Muscle of arm (tissue), 1 donor: ENCODE measurements at regions not wholly inside any gene's neighbourhood (a gene's known extent, or its start where the extent isn't known, plus 50 kb on each side); places are given as distances from the start of the nearest gene placed in this dataset.

Experiments
- DNase-seq: peaks from one replicate; pipeline ENCODE4 v3.0.0-alpha.2; 2013

DNA sequence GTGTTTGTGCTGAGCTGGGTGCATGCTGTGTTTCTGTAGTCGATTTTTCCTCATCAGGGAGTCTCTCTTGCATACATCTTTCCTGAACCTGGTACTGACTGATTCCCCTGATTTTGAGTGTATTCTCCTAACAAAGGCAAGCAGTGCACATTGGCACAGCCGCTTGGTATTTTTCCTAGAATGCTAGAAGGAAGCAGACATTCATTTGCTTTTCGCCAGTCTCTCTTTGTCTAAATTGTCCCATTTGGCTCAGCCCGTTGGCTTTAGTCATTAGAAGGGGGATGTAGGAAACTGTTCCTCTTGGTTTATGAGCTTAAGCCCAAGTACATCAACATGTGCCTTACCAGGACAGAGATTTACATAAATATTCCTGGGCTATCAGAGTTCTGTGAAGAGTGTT lies 266.1 kb upstream of the TMTC4 start:
- no peak for DNase-seq

DNA sequence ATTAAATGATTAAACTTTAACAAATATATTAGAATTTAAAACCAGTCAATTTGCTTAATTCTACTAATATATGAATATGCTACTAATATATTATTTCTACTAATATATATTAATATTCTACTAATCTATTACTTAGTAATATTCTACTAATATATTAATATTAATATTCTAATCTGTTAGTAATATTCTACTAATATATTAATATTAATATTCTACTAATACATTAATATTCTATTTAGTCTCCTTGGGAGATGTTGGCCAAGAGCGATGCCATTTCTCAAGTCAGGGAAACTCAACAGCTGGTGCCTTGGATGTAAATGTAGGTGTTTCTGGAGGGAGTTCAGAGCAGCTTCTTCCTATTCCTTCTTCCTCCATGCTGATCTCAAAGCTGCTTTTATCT lies 259.2 kb upstream of the TMTC4 start:
- DNase-seq, result no peak

DNA sequence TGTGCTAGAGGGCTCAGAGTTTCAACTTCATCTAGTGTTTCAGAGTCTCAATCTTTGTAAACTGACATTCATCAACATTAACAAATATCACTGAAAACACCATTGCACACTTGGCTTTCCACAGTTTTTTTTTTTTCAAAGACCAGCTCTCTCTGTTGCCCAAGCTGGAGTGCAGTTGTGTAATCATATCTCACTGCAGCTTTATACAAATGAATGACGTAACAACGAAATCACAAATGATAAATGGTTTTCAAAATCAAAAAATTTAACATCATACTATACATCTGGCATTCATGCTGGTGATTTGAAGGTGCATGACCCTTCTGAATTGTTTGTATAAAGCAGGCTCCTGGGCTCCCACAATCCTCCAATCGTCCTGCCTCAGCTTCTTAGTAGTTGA lies 248.0 kb upstream of the TMTC4 start:
- no peak for DNase-seq

DNA sequence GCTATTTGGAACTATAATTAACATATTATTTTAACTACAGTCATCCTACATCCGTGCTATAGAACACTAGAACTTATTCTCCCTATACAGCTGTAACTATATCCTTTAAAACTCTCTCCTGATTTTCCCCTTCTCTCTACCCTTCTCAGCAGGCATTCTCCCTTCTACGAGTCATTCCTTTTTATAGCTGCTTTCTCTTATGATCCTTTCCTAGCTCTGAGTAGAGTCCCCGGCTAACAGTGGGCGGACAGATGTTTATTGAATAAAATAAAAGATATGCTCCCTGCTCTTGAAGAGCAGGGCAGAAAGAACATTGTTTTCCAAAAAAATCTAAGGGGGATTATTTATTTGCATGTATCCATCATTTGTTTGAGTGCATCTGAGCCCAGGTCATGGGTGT lies 246.5 kb upstream of the TMTC4 start:
- no peak for DNase-seq

DNA sequence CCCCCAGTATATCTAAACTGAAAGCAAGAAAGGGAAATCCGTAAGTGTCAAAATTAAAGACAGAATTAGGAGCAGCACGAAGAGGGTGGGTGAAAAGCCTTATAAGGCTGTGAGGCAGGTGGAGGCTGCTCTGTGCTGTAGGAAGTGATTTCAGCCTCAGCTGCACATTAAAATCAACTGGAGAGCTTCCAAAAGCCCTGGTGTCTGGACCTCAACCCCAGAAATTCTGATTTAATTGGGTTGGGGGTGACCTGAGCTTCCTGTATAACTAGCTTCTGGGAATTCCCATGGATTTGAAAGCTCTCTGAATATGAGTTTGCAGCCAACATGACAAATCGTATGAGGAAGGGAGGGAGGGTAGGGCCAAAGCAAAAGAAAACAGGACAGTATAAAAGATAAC lies 242.4 kb upstream of the TMTC4 start:
- peak; percentile 31 for DNase-seq

DNA sequence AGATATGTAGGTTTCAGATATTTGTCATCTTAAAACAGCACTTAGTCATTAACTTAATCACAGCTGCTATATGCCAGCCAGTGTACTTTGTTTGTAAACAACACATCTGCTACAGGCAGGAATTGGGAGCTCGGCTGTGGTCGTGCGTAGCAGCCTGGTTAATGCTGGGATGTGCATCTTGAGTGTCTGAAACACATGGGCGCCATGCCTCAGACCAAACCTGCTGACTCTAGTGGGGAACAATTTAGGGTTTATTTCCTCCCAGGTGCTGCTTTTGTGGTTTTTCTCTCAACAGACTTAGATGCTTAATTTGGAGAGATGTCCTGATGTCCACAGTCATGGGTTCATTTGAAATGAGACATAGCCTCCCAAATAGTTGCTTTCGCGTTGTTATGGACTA lies 238.5 kb upstream of the TMTC4 start:
- no peak for DNase-seq

DNA sequence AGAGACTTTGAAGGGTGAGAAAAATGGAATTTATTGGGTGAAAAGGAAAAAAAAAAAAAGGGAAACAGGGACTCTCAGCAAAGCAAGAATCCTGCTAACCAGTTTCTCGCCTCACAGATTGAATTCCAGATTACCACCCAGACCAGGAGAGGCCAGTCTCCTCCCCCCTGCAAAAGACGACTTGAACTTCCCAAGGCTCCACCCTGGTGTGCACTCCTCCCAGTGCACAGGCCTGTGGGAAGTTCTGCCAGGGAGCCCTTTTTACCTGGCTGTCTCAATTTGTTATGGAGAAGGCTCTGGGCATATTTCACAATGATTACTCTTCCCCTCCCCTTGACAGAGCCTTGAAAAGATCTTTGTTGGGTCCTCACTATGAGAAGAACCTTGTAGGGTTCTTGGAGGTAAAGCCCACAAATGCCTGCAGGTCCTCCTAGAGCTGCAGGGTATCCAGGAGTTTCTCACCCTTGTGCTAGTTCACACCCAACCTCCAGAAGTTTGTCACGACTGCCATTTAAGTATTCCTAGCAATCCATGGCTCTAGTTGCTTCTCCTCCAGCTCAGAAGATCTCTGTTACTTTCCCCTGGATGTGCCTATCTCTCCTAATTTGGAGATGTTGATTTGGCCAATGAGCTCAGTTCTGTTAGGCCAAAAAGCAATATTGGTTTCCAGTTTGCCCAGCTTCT lies 229.8 kb upstream of the TMTC4 start:
- DNase-seq, result no peak

DNA sequence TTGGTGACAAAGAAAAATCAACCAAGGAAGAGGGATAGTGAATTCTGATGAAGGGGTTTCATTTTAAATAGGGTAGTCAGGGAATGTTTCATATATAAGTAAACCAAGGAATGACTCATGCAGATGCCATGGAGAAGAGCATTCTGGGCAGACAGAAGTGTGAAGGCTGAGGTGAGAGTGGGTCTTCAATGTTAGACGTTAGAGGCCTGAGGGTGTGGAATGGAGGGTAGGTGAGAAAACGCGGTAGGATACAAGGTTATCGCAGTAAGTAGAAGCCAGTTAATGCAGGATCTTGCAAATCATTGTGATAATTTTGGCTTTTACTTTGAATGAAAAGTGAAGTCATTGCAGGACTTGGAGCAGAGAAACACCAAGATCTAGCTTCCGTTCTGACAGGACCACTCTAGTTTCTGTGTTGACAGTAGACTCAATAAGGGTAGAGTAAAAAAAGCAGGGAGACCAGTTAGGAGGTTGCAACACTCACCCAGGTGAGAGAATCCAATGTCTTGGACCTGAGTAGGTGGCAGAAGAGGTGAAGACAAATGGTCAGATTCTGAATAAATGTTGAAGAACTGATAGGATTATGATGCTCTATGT lies 225.2 kb upstream of the TMTC4 start:
- no peak for DNase-seq

DNA sequence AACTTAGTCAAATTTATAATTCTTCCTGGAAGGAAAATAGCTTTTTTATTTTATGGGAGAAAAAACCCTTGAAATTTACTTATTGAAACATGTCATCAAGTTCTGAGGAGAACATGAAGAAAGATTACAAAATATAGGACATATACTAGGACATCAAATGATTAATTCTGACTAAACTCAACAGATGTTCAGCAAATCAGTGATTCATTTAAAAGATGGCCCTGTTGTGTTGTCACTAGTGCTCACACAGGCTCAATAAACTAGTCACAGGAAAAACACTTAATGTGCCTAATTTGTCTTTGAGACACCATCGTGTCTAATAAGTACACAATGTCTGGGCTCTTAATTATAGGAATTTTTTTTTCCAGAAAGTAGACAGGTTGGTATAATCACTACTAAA lies 223.8 kb upstream of the TMTC4 start:
- no peak for DNase-seq

DNA sequence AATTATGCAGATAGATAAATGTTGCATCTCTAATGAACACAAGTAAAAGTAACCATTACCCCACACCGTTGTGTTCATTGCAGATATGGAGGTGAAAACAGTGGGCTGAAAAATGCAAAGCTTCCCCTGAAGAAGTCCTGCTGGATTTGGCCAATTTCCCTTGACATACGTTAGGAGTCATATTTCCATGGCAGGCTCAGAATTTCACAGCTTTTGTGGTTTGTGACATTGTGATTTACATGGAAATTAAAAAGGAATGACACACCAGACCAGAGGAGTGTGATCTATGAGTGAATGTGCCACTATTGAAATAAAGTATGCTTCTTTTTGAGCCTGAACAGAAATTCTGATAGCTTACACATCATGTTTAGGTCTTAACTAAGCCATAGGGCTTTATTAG lies 221.1 kb upstream of the TMTC4 start:
- no peak for DNase-seq

DNA sequence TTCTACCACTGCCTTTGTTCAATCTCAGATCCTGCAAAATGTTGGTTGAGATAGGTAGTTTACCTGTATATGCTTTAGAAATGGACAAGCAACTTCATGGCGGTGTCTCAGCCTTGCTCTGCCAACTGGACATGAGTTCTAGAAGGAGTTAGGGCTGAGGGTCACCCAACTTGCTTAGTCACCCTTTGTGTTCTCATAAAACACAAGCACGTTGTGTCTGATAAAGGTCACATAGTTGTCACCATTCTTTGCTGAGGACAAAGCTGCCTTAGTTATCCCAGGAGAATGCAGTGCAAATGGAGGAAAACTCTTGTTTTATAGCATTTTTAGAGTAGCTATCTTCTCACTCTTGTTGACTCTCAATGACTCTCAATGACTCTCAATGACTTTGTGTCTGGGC lies 218.4 kb upstream of the TMTC4 start:
- DNase-seq, result no peak

DNA sequence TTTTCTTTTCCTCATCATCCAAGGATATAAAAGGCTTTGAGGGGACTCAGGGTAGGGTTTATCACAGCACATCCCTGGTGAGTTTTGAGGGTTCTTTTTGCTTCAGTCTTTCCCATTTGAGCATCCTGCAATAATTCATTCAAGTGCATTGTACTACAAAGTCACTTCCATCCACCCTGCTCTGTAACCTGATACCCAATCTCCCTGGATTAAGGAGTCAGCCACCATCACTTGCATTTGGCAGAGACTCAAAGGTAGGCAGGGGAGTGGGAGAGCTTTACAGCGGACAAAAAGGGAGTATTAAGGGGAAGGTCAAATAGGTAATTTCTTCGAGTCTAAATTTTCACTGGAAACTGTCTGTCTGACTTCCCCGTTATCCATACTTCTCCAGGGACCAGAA lies 216.1 kb upstream of the TMTC4 start:
- DNase-seq, result no peak

DNA sequence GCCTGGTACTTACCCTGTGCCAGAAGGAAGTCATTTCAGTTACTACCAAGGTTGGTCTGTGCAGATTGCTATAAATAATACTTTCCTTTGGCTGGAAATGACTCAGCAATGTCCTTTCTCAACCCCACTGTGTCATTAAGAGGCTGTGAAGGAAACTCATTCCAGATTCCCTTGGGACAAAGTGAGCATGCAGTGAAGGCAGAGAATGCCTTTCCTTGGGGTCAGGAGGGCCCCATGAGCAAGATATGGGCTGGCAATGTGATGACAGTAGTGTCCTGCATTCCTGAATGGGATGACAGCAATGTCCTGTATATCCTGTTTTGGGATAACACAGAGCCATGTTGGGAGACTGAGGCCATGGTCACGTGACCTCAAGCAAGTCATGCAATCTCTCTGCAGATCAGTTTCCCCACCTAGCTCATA lies 213.1 kb upstream of the TMTC4 start:
- DNase-seq, result no peak

DNA sequence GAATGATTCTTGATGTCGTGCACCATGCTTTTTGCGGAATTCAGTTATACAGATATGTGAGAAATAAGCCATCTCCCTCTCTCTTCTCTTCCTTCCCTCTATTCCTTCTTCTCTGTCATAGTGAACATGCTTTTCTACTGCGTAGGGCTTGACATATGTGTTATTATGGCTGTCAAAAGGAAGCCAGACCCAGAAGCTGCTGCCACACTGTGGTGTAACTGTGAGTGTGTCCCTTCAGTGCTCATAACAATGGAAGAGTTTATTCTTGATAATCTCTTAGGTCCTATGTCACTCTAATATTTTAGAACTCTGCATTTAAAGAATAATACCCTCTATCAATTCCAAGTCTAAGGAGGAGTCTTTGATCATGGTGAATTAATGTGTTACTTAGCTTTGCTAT lies 208.9 kb upstream of the TMTC4 start:
- no peak for DNase-seq

DNA sequence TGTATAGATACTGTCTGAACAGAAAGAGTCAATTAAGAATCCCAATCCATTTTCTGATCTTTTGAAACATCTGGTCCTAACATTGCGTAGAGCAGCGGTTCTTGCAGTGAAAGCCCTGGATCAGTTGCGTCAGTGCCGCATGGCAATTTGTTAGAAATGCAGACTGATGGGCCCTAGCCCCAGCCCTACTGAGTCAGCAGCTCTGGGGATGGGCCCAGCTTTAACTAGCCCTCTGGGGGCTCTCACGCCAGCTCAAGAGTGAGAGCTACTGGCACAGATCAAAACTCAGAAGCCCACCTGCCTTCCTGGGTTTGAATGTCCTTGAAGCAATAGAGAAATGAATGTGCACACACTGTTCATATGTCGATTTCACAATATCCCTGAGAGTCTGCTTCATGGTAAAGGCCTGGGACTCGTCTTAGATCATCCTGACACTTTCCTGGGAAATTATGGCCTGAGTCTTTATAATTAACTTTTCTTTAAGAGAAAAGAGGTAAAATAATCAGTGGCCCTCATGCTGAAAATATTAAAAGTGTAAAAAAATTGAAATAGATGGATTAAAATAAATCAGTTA lies 206.8 kb upstream of the TMTC4 start:
- no peak for DNase-seq

DNA sequence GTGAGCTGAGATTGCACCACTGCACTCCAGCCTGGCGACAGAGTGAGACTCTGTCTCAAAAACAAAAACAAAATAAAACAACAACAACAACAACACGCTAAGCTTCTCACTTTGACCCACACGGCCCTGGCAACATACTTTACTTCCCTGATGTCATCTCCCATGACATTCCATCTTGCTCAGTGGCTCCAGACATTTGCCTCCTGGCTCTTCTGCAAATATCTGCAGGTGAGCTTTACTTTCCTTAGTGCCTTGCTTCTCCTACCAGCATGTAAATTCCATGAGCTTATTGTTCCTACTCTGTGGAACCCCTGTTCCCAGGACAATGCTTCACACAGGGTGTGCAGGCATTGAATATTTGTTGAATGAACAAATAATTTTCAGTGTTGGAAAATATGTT lies 205.6 kb upstream of the TMTC4 start:
- DNase-seq, result no peak

DNA sequence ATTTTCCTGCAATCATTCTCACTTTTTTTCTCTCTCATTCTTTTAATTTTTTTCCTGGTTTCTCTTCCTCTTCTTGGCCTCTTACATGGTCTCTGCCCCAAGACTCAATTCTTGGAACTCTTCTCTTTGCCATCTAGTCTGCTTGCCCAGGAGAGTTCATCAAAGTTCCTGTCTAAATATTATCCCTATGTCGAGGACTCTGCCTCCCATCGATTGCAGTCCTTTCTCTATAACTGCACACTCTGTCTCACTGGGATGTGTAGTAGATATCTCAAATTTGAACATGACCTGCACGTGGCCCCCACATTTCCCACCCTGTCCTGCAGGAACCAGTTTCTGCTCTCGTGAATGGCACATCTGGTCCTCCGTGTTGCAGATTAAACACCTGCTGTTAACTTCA lies 204.7 kb upstream of the TMTC4 start:
- DNase-seq, result no peak

DNA sequence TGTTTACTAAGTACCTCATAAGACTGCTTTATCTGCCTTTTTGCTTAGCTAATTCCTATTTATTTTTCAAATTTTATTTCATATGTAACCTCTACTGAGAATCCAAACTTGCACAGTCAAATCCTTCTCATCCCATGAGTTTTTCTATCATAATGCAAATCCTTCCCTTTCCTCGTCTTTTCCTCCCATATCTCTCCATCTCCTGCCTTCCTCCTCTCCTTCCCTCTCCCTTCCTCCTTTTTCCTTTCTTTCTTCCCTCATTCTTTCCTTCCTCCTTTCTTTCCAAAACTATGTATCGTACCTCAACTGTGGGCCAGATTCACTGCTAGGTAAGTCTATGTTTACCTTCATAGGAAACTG lies 201.4 kb upstream of the TMTC4 start:
- DNase-seq, result no peak

DNA sequence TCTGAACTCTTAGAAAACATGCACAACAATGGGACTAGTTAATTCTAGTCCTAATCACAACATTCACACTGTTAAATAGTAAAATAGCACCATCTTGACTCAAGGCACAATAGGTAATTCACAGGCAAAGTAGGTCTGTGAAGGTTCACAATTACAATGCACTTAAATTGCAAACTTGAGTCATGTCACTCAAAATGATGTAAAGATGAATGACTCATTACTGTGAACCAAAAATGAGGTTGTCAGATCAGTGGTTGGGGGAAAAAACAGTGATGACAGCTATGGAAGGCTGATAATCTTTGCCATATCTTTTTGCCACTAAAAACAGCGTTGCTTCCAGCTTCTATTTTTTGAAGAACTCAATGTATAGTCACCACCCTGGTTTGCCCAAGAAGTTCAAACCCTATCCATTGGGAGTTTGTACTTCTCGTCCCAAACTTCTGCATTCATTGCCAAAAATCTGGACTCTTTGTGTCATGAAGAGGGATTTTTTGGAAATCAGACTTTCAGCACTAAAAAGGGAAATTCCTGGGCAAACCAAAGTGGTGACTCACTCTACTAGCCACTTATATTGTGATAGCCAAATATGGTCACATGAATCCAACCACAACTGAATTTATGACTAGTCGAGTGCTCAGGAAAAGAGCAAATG lies 200.9 kb upstream of the TMTC4 start:
- no peak for DNase-seq

DNA sequence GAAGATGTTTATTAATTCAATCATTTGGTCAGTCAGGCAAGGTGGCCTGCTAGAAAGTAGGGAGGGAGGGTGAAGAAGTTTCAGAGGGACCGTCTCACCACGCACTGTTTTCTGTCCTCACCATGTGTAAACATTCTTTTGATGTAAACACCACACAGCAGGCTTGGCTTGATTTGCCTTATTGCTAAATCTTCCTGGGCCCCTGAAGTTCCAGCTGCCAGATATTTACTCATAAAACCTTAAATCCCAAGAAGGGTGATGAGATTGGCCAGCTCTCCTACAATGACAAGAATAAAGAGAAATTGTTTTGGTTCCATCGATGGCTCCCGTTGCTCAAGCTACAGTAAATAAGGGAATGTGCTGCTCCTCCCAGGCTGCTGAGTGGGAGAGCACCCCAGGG lies 198.2 kb upstream of the TMTC4 start:
- DNase-seq, result no peak

DNA sequence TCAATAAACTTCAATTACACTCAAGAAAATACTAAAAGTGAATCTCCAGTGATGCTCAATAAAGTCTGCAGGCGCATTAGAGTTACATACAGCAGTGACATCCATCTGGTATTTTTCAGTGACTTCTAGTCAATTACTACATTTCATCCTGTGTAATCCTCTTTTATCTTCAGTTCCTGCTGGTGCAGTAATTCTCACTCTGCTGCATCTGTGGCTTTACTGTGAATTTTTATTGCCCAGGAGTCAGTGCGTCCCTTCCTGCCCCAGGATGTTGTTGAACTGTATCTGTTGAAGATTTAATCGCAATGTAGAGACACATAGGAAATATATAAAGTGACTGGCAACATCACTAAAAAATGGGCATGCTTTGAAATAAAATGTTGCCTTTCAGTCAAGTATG lies 196.3 kb upstream of the TMTC4 start:
- no peak for DNase-seq

DNA sequence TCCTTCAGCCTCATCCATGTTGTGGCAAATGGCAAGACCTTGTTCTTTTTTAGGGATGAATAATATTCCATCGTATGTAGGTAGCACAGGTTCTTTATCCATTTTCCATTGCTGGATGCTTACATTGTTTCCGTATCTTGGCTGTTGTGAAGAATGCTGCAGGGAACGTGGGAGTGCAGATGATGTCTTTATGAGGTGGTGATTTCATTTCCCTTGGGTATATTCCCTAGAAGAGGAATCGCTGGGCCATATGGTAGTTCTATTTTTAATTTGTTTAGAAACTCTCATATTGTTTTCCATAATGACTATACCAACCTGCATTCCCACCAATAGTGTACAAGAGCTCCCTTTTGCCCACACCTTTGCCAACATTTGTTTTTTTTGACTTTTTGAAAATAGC lies 186.3 kb upstream of the TMTC4 start:
- no peak for DNase-seq

DNA sequence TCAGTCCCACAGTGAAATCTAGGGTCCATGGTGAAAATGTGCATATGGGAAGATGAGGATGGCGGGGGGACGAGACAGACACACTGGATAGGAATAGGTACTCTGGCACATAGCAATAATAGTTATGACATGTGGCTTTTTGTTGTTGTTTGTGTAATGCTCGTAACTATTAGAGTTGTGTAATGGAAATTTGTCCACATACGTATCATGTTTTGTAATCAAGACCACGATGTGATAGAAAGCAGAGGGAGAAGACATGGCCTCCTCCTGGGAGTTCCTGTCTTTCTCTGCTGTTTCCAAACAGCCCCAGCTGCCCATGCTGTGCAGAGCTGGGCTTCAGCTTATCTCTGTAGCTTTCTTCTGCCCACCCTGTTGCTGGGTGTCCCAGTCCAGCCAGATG lies 185.3 kb upstream of the TMTC4 start:
- no peak for DNase-seq

DNA sequence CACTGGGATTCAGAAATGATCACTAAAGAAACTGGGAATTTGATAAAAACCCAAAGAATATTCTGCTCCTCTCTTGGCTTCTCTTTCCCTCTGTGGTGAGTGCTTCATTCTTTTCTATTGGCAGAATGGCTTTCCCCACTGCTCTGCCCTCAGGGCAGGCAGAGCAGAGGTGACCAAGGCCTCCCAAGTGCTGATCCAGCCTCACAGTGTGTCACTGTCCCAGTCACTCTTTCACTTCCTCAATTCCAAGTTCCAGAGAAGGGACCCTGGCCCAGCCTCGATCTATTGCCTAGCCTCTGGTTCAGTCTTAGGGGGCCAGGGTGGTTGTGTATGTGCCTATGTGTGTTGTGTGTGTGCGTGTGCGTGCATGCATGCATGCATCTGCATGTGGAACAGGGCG lies 180.6 kb upstream of the TMTC4 start:
- DNase-seq, result no peak
